ENCODE measurements at regions not wholly inside any gene's neighbourhood (a gene's known extent, or its start where the extent isn't known, plus 50 kb on each side); places are given as distances from the start of the nearest gene placed in this dataset.
A peak's percentile ranks its signal among the peaks of the same experiment; 100 is the strongest.

GRCh38 chr10:30241422-30242110 is 107.5 kb downstream of the MTPAP start:
- no peak for TF ChIP-seq CTCF (IDR thresholded peaks at IDR 0.05; ENCODE audit: extremely low read depth, low read depth, low read length)

GRCh38 chr10:30238836-30239235 is 110.2 kb downstream of the MTPAP start:
- Histone ChIP-seq H3K79me2 (ENCODE audit: insufficient read depth, low read length) (no peaks in the 10 kb centered on the region), H3K4me2 (ENCODE audit: insufficient read depth, low read length) (no peak overlapping the region), H4K20me1 (ENCODE audit: insufficient read depth, low read length) (no peaks in the 10 kb centered on the region), H3K36me3 (ENCODE audit: insufficient read depth, low read length) (no peaks in the 10 kb centered on the region), H3K27me3 (ENCODE audit: insufficient read depth, low read length) (no peaks in the 10 kb centered on the region), H3K4me1 (ENCODE audit: insufficient read depth, low read length) (no peaks in the 10 kb centered on the region), H3K27ac (ENCODE audit: low read depth, low read length) (no peak overlapping the region), H2AFZ (ENCODE audit: low read length) (no peak overlapping the region), H3K9me3 (ENCODE audit: low read depth, low read length) (no peaks in the 10 kb centered on the region), H3K4me3 (ENCODE audit: insufficient read depth, low read length) (no peak overlapping the region)
- no peak for DNase-seq (ENCODE audit: insufficient read length, low spot score, missing footprints)
- no peak for TF ChIP-seq CTCF (IDR thresholded peaks at IDR 0.05; ENCODE audit: extremely low read depth, low read depth, low read length)

More at GRCh38 chr10:30241422-30242110, 107.5 kb downstream of the MTPAP start:
- Histone ChIP-seq H4K20me1 (ENCODE audit: insufficient read depth, low read length) (no peaks in the 10 kb centered on the region), H3K79me2 (ENCODE audit: insufficient read depth, low read length) (no peaks in the 10 kb centered on the region), H3K4me2 (ENCODE audit: insufficient read depth, low read length) (no peak overlapping the region), H2AFZ (ENCODE audit: low read length) (no peak overlapping the region), H3K36me3 (ENCODE audit: insufficient read depth, low read length) (no peaks in the 10 kb centered on the region), H3K27me3 (ENCODE audit: insufficient read depth, low read length) (no peaks in the 10 kb centered on the region), H3K9me3 (ENCODE audit: low read depth, low read length) (no peaks in the 10 kb centered on the region), H3K4me3 (ENCODE audit: insufficient read depth, low read length) (no peak overlapping the region), H3K27ac (ENCODE audit: low read depth, low read length) (no peak overlapping the region), H3K4me1 (ENCODE audit: insufficient read depth, low read length) (no peaks in the 10 kb centered on the region)
- no peak for DNase-seq (ENCODE audit: insufficient read length, low spot score, missing footprints)

- H4K20me1 ChIP-seq (ENCODE audit: insufficient read depth, low read length): no peaks in the 10 kb centered on the region
- H3K9me3 ChIP-seq (ENCODE audit: low read depth, low read length): no peaks in the 10 kb centered on the region
- peak overlapping the region; percentile 19 for H3K4me2 ChIP-seq (ENCODE audit: insufficient read depth, low read length)
- H3K27ac ChIP-seq (ENCODE audit: low read depth, low read length): no peak overlapping the region
- no peaks in the 10 kb centered on the region for H3K27me3 ChIP-seq (ENCODE audit: insufficient read depth, low read length)
- DNase-seq (ENCODE audit: insufficient read length, low spot score, missing footprints): peak; percentile 65
- H3K4me1 ChIP-seq (ENCODE audit: insufficient read depth, low read length): peaks cover 19% of the 10 kb centered on the region
- no peaks in the 10 kb centered on the region for H3K79me2 ChIP-seq (ENCODE audit: insufficient read depth, low read length)
- H3K4me3 ChIP-seq (ENCODE audit: insufficient read depth, low read length): no peak overlapping the region
- TF ChIP-seq CTCF (IDR thresholded peaks at IDR 0.05; ENCODE audit: extremely low read depth, low read depth, low read length): no peak
- H3K36me3 ChIP-seq (ENCODE audit: insufficient read depth, low read length): no peaks in the 10 kb centered on the region
- H2AFZ ChIP-seq (ENCODE audit: low read length): peak overlapping the region; percentile 11
Measured at GRCh38 chr10:30233186-30233959, 115.7 kb downstream of the MTPAP start.

- TF ChIP-seq CTCF (IDR thresholded peaks at IDR 0.05; ENCODE audit: extremely low read depth, low read depth, low read length): no peak
- peaks cover 27% of the 10 kb centered on the region for H3K4me1 ChIP-seq (ENCODE audit: insufficient read depth, low read length)
- H3K36me3 ChIP-seq (ENCODE audit: insufficient read depth, low read length): no peaks in the 10 kb centered on the region
- H3K4me3 ChIP-seq (ENCODE audit: insufficient read depth, low read length): no peak overlapping the region
- DNase-seq (ENCODE audit: insufficient read length, low spot score, missing footprints): no peak
- no peaks in the 10 kb centered on the region for H3K9me3 ChIP-seq (ENCODE audit: low read depth, low read length)
- H3K4me2 ChIP-seq (ENCODE audit: insufficient read depth, low read length): no peak overlapping the region
- no peaks in the 10 kb centered on the region for H3K79me2 ChIP-seq (ENCODE audit: insufficient read depth, low read length)
- no peak overlapping the region for H3K27ac ChIP-seq (ENCODE audit: low read depth, low read length)
- H2AFZ ChIP-seq (ENCODE audit: low read length): no peak overlapping the region
- H4K20me1 ChIP-seq (ENCODE audit: insufficient read depth, low read length): no peaks in the 10 kb centered on the region
- no peaks in the 10 kb centered on the region for H3K27me3 ChIP-seq (ENCODE audit: insufficient read depth, low read length)
Measured at GRCh38 chr10:30231709-30232108, 117.4 kb downstream of the MTPAP start.

Data from osteoblast (primary cell).